Peyer's patch (tissue), 4 donors: ENCODE measurements at regions not wholly inside any gene's neighbourhood (a gene's known extent, or its start where the extent isn't known, plus 50 kb on each side); places are given as distances from the start of the nearest gene placed in this dataset.
"Not testable (repeated sequence)": the region's sequence is repeated elsewhere in the genome, so short reads cannot be mapped to it uniquely, and the experiment has no call there.

Source experiments
- CTCF ChIP-seq, 6 experiments: fragments of 450-650 bp in 4 of 6; fragments of 200-600 bp in 2 of 6; sonication (generic) in 1 of 6; IDR thresholded peaks; one replicate each; pipeline ENCODE4 v1.5.1; 2017 to 2019; ENCODE audit warnings: antibody characterized with exemption in 6 of 6, mild to moderate bottlenecking in 3 of 6, moderate library complexity in 1 of 6
- POLR2A ChIP-seq, 2 donors: fragments of 450-650 bp; IDR thresholded peaks; one replicate each; pipeline ENCODE4 v1.5.1; 2017; ENCODE audit warnings: antibody characterized with exemption in 2 of 2, mild to moderate bottlenecking in 2 of 2, moderate library complexity in 2 of 2

GRCh38 chr1:183620-184335, 267.7 kb downstream of the OR4F29 start:
- TF ChIP-seq POLR2A, CTCF (IDR thresholded peaks at IDR 0.05): not testable (repeated sequence)
